IMR-90 (cell line): ENCODE measurements at regions not wholly inside any gene's neighbourhood (a gene's known extent, or its start where the extent isn't known, plus 50 kb on each side); places are given as distances from the start of the nearest gene placed in this dataset.

Experiments used
- FOS ChIP-seq: fragments of 150-350 bp; IDR thresholded peaks from 2 replicates; pipeline ENCODE4 v1.6.1; 2016; ENCODE audit warnings: low read depth, low read length
- SMC3 ChIP-seq: fragments of 150-350 bp; IDR thresholded peaks from 2 replicates; pipeline ENCODE4 v1.6.1; 2016; ENCODE audit warnings: low read depth, mild to moderate bottlenecking, antibody characterized with exemption, low read length, moderate library complexity
- TF ChIP-seq, protein P1 (sequence below): conservative IDR thresholded peaks from 2 replicates; pipeline ENCODE4 v1.5.1; 2012; ENCODE audit warnings: mild to moderate bottlenecking, low read depth, low read length, improper control_type of control experiment

DNA sequence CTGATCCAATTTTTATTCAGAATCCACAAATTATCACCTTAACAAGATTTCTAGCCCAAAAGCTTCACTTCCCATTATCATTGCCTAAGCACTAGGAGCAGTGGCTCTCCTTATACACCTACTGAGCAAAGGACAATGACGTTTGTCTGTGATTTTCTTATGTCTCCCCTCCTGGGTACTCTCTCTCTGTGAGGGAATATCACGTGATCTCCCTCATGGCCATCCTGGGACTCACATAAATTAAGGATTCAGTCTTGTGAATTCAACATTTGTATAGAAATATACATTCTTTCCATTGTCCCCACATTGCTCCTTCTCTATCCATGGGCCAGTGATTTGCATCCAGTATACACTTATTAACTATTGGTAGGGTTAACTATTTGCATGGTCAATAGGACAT lies 476.5 kb downstream of the PLK2 start:
- no peak for TF ChIP-seq FOS
- no peak for TF ChIP-seq SMC3
- TF ChIP-seq, protein P1, sequence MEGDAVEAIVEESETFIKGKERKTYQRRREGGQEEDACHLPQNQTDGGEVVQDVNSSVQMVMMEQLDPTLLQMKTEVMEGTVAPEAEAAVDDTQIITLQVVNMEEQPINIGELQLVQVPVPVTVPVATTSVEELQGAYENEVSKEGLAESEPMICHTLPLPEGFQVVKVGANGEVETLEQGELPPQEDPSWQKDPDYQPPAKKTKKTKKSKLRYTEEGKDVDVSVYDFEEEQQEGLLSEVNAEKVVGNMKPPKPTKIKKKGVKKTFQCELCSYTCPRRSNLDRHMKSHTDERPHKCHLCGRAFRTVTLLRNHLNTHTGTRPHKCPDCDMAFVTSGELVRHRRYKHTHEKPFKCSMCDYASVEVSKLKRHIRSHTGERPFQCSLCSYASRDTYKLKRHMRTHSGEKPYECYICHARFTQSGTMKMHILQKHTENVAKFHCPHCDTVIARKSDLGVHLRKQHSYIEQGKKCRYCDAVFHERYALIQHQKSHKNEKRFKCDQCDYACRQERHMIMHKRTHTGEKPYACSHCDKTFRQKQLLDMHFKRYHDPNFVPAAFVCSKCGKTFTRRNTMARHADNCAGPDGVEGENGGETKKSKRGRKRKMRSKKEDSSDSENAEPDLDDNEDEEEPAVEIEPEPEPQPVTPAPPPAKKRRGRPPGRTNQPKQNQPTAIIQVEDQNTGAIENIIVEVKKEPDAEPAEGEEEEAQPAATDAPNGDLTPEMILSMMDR = no peak
